HCT116 (cell line): ENCODE measurements at regions not wholly inside any gene's neighbourhood (a gene's known extent, or its start where the extent isn't known, plus 50 kb on each side); places are given as distances from the start of the nearest gene placed in this dataset.

Source experiments
- CEBPB ChIP-seq: IDR thresholded peaks from 2 replicates; pipeline ENCODE4 v1.6.1; 2012; ENCODE audit warnings: low read depth
- EZH2 ChIP-seq: fragments of 200-600 bp; sonication (generic); IDR thresholded peaks from 2 replicates; pipeline ENCODE4 v1.6.1; 2017; ENCODE audit warnings: antibody characterized with exemption, mixed run types
- POLR2A ChIP-seq: IDR thresholded peaks from 2 replicates; pipeline ENCODE4 v1.7.0; 2011; ENCODE audit warnings: borderline replicate concordance; ENCODE audit not compliant: insufficient read depth, insufficient read length; ENCODE audit errors: extremely low read depth
- POLR2AphosphoS5 ChIP-seq: IDR thresholded peaks from 2 replicates; pipeline ENCODE4 v1.6.1; 2011; ENCODE audit warnings: mild to moderate bottlenecking, low read depth, low read length, moderate library complexity

GRCh38 chr4:138609943-138610350 lies 367.8 kb upstream of the SLC7A11 start:
- TF ChIP-seq CEBPB: no peak
- TF ChIP-seq POLR2A: no peak
- no peak for TF ChIP-seq EZH2
- TF ChIP-seq POLR2AphosphoS5: no peak
